ENCODE measurements at regions not wholly inside any gene's neighbourhood (a gene's known extent, or its start where the extent isn't known, plus 50 kb on each side); places are given as distances from the start of the nearest gene placed in this dataset.

- Histone ChIP-seq H3K9me3 (ENCODE audit: control insufficient read depth, low read length) (no peaks in the 10 kb centered on the region), H3K36me3 (ENCODE audit: control insufficient read depth, insufficient read depth, low read length) (no peaks in the 10 kb centered on the region), H3K27ac (ENCODE audit: low read depth, low read length, severe bottlenecking) (no peak overlapping the region), H3K4me1 (ENCODE audit: control insufficient read depth, insufficient read depth, low read length, poor library complexity, severe bottlenecking) (peaks cover 10% of the 10 kb centered on the region), H3K4me3 (ENCODE audit: extremely low read depth, insufficient read depth, low read length, poor library complexity, severe bottlenecking) (no peak overlapping the region)
- 93 to 94% methylated on average over 28 to 29 of the region's 29 CpGs for WGBS, 2 experiments (ENCODE audit: insufficient coverage in 2 of 2)
Observed at GRCh38 chr6:167574431-167575151, 249.7 kb downstream of the TTLL2 start.

- no peaks in the 10 kb centered on the region for H3K36me3 ChIP-seq (ENCODE audit: control insufficient read depth, insufficient read depth, low read length)
- no peak overlapping the region for H3K27ac ChIP-seq (ENCODE audit: low read depth, low read length, severe bottlenecking)
Observed at GRCh38 chr6:167575158-167575696, 250.3 kb downstream of the TTLL2 start.

GRCh38 chr6:167576050-167576741, 250.5 kb upstream of the AFDN start:
- WGBS, 2 experiments (ENCODE audit: insufficient coverage in 2 of 2), result 94 to 95% methylated on average over 22 to 23 of the region's 23 CpGs
- H3K36me3 ChIP-seq (ENCODE audit: control insufficient read depth, insufficient read depth, low read length), result no peaks in the 10 kb centered on the region
- no peaks in the 10 kb centered on the region for H3K9me3 ChIP-seq (ENCODE audit: control insufficient read depth, low read length)
- H3K27ac ChIP-seq (ENCODE audit: low read depth, low read length, severe bottlenecking), result no peak overlapping the region
- H3K4me1 ChIP-seq (ENCODE audit: control insufficient read depth, insufficient read depth, low read length, poor library complexity, severe bottlenecking), result peaks cover 10% of the 10 kb centered on the region
- no peak overlapping the region for H3K4me3 ChIP-seq (ENCODE audit: extremely low read depth, insufficient read depth, low read length, poor library complexity, severe bottlenecking)

More at GRCh38 chr6:167575158-167575696, 250.3 kb downstream of the TTLL2 start:
- 93 to 95% methylated on average over 14 to 18 of the region's 23 CpGs for WGBS, 2 experiments (ENCODE audit: insufficient coverage in 2 of 2)
- Histone ChIP-seq H3K4me1 (ENCODE audit: control insufficient read depth, insufficient read depth, low read length, poor library complexity, severe bottlenecking) (peaks cover 10% of the 10 kb centered on the region), H3K4me3 (ENCODE audit: extremely low read depth, insufficient read depth, low read length, poor library complexity, severe bottlenecking) (no peak overlapping the region), H3K9me3 (ENCODE audit: control insufficient read depth, low read length) (no peaks in the 10 kb centered on the region)

GRCh38 chr6:167576828-167577503, 249.7 kb upstream of the AFDN start:
- Histone ChIP-seq H3K9me3 (ENCODE audit: control insufficient read depth, low read length) (no peaks in the 10 kb centered on the region), H3K36me3 (ENCODE audit: control insufficient read depth, insufficient read depth, low read length) (no peaks in the 10 kb centered on the region), H3K27ac (ENCODE audit: low read depth, low read length, severe bottlenecking) (no peak overlapping the region), H3K4me1 (ENCODE audit: control insufficient read depth, insufficient read depth, low read length, poor library complexity, severe bottlenecking) (peaks cover 10% of the 10 kb centered on the region), H3K4me3 (ENCODE audit: extremely low read depth, insufficient read depth, low read length, poor library complexity, severe bottlenecking) (no peak overlapping the region)
- 88 to 90% methylated on average over 15 to 20 of the region's 21 CpGs for WGBS, 2 experiments (ENCODE audit: insufficient coverage in 2 of 2)

GRCh38 chr6:167577891-167578361, 248.8 kb upstream of the AFDN start:
- no peaks in the 10 kb centered on the region for H3K9me3 ChIP-seq (ENCODE audit: control insufficient read depth, low read length)
- H3K4me3 ChIP-seq (ENCODE audit: extremely low read depth, insufficient read depth, low read length, poor library complexity, severe bottlenecking), result no peak overlapping the region
- WGBS, 2 experiments (ENCODE audit: insufficient coverage in 2 of 2), result 93 to 94% methylated on average over 11 to 13 of the region's 13 CpGs
- H3K4me1 ChIP-seq (ENCODE audit: control insufficient read depth, insufficient read depth, low read length, poor library complexity, severe bottlenecking), result peaks cover 7% of the 10 kb centered on the region
- no peak overlapping the region for H3K27ac ChIP-seq (ENCODE audit: low read depth, low read length, severe bottlenecking)
- no peaks in the 10 kb centered on the region for H3K36me3 ChIP-seq (ENCODE audit: control insufficient read depth, insufficient read depth, low read length)

- no peak overlapping the region for H3K4me3 ChIP-seq (ENCODE audit: extremely low read depth, insufficient read depth, low read length, poor library complexity, severe bottlenecking)
- no peaks in the 10 kb centered on the region for H3K36me3 ChIP-seq (ENCODE audit: control insufficient read depth, insufficient read depth, low read length)
- WGBS, 2 experiments (ENCODE audit: insufficient coverage in 2 of 2), result 86 to 94% methylated on average over 9 to 11 of the region's 16 CpGs
- peaks cover 5% of the 10 kb centered on the region for H3K4me1 ChIP-seq (ENCODE audit: control insufficient read depth, insufficient read depth, low read length, poor library complexity, severe bottlenecking)
- H3K27ac ChIP-seq (ENCODE audit: low read depth, low read length, severe bottlenecking), result no peak overlapping the region
- H3K9me3 ChIP-seq (ENCODE audit: control insufficient read depth, low read length), result peaks cover 2% of the 10 kb centered on the region
Observed at GRCh38 chr6:167578371-167578901, 248.3 kb upstream of the AFDN start.

GRCh38 chr6:167579806-167580618, 246.7 kb upstream of the AFDN start:
- 92 to 94% methylated on average over 3 to 4 of the region's 9 CpGs for WGBS, 2 experiments (ENCODE audit: insufficient coverage in 2 of 2)
- H3K4me3 ChIP-seq (ENCODE audit: extremely low read depth, insufficient read depth, low read length, poor library complexity, severe bottlenecking), result no peak overlapping the region
- H3K36me3 ChIP-seq (ENCODE audit: control insufficient read depth, insufficient read depth, low read length), result no peaks in the 10 kb centered on the region
- H3K9me3 ChIP-seq (ENCODE audit: control insufficient read depth, low read length), result peaks cover 4% of the 10 kb centered on the region
- no peaks in the 10 kb centered on the region for H3K4me1 ChIP-seq (ENCODE audit: control insufficient read depth, insufficient read depth, low read length, poor library complexity, severe bottlenecking)
- H3K27ac ChIP-seq (ENCODE audit: low read depth, low read length, severe bottlenecking), result no peak overlapping the region

- no peak overlapping the region for H3K4me3 ChIP-seq (ENCODE audit: extremely low read depth, insufficient read depth, low read length, poor library complexity, severe bottlenecking)
- peaks cover 4% of the 10 kb centered on the region for H3K9me3 ChIP-seq (ENCODE audit: control insufficient read depth, low read length)
- no peak overlapping the region for H3K27ac ChIP-seq (ENCODE audit: low read depth, low read length, severe bottlenecking)
- WGBS, 2 experiments (ENCODE audit: insufficient coverage in 2 of 2), result 90 to 97% methylated on average over 2 to 3 of the region's 4 CpGs
- no peaks in the 10 kb centered on the region for H3K36me3 ChIP-seq (ENCODE audit: control insufficient read depth, insufficient read depth, low read length)
- H3K4me1 ChIP-seq (ENCODE audit: control insufficient read depth, insufficient read depth, low read length, poor library complexity, severe bottlenecking), result no peaks in the 10 kb centered on the region
Observed at GRCh38 chr6:167580619-167580911, 246.1 kb upstream of the AFDN start.

GRCh38 chr6:167581637-167582036, 245.1 kb upstream of the AFDN start:
- Histone ChIP-seq H3K4me3 (ENCODE audit: extremely low read depth, insufficient read depth, low read length, poor library complexity, severe bottlenecking) (no peak overlapping the region), H3K9me3 (ENCODE audit: control insufficient read depth, low read length) (peaks cover 4% of the 10 kb centered on the region), H3K36me3 (ENCODE audit: control insufficient read depth, insufficient read depth, low read length) (no peaks in the 10 kb centered on the region), H3K27ac (ENCODE audit: low read depth, low read length, severe bottlenecking) (no peak overlapping the region), H3K4me1 (ENCODE audit: control insufficient read depth, insufficient read depth, low read length, poor library complexity, severe bottlenecking) (no peaks in the 10 kb centered on the region)
- 89 to 97% methylated on average over 4 to 6 of the region's 6 CpGs for WGBS, 2 experiments (ENCODE audit: insufficient coverage in 2 of 2)

- WGBS, 2 experiments (ENCODE audit: insufficient coverage in 2 of 2), result no CpG with 5 or more reads among the region's 2 CpGs
Observed at GRCh38 chr6:167583412-167583811, 243.3 kb upstream of the AFDN start.

More at GRCh38 chr6:167583412-167583811, 243.3 kb upstream of the AFDN start:
- no peak overlapping the region for H3K27ac ChIP-seq (ENCODE audit: low read depth, low read length, severe bottlenecking)
- H3K36me3 ChIP-seq (ENCODE audit: control insufficient read depth, insufficient read depth, low read length), result no peaks in the 10 kb centered on the region
- H3K4me1 ChIP-seq (ENCODE audit: control insufficient read depth, insufficient read depth, low read length, poor library complexity, severe bottlenecking), result peaks cover 3% of the 10 kb centered on the region
- peaks cover 4% of the 10 kb centered on the region for H3K9me3 ChIP-seq (ENCODE audit: control insufficient read depth, low read length)
- no peak overlapping the region for H3K4me3 ChIP-seq (ENCODE audit: extremely low read depth, insufficient read depth, low read length, poor library complexity, severe bottlenecking)

Data from mesodermal cell (in vitro differentiated cells).